Occipital lobe (tissue), 1 donor: ENCODE measurements at regions not wholly inside any gene's neighbourhood (a gene's known extent, or its start where the extent isn't known, plus 50 kb on each side); places are given as distances from the start of the nearest gene placed in this dataset.

Experiments
- DNase-seq: peaks from one replicate; lab custom pipeline; 2025; lab: John Stamatoyannopoulos, UW

DNA sequence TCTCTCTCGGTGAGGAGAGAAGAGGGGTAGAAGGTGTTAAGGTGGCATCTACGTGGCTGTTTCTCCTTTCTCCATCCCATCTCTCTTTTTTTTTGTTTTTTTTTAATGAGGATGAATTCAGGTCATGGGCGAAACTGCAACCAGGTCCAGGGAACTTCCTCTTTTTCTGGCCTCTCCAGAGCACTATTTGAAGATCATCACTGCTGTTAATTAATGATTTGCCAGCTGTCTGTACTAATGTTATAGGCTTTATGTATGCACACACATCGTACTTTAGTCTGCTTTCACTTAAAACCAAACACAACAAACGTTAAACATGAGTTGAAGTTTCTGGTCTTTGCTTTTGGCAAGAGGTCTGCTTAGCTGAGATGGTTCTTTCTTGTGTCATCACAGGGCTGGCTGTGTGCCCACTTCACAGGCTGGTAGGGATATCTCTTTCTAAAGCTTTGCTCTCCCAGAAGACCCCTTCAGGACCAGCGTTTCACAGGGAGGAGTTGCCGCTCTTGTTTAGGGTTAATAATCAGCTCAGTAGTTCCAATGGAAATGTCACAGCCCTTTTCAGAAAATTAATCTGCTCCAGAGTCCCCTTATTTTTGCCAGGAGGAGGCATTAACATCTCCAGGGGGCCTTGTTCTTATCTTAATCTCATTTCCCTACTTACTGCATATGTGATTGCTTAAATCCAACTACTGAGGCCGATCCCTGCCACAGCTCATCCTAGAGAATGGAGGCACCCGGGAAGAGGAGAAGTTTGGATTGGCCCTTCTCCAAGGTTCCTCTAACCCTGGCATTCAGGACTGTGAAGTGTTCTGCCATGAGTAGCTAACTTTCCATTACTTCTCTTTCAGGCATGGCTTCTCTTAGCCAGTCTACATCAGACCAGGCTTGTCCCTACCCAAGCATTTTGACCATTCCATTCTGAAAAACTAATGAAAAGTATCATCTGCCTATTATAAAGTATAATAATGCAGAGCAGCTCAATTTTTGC lies 273.9 kb upstream of the NFE2L3 start:
- no peak for DNase-seq

DNA sequence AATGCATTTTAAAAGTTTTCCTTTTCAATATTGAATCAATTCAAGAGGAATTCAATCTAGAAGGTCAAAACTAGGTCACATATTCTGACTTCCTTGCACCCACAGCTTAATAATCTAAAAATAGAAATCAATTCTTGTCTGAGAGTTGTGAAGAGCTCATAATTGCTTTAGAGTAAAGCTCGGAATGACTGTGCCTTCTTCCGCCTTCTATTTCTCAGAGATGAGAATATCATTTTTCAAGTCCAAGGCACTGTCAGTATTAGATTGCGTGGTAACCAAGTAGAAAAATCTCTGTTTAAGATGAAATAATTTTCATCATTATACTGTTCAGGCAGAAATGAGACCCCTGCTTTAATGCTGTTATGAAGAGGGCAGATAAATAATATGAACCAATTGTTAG lies 272.2 kb upstream of the NFE2L3 start:
- DNase-seq, result no peak

DNA sequence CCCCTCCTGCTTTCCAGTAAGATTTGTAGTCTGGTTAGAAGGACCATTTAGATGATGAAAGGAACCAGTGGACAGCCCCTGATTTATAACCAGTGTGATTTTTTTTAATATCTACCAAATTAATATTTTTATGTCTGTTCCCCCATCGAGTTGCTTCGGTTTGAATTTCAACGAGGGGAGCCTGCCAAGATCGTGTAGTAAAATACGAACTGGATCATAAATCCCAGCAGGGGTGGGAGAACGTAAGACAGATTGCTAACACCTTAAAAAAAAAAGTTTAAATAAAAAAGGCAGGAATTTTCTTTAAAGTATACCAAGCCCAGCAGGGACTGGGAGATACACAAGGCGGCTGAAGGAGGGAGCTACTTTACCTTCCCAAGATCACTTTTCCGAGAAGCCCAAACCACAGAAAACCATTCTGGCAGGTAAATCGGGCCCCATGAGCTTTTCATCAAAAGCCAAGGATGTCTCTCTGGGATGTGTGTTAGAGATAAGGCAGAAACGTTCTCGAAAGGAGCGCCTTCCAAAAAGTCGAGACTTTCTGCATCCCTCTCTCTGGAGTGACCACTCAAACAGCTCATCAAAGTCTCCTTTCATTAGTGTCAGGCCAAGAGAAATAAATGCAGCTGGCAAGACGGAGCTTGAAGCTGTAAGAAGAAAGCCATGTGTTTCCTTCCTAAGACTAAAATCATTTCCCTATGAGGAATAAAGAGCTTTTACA lies 270.5 kb upstream of the NFE2L3 start:
- DNase-seq, result no peak

DNA sequence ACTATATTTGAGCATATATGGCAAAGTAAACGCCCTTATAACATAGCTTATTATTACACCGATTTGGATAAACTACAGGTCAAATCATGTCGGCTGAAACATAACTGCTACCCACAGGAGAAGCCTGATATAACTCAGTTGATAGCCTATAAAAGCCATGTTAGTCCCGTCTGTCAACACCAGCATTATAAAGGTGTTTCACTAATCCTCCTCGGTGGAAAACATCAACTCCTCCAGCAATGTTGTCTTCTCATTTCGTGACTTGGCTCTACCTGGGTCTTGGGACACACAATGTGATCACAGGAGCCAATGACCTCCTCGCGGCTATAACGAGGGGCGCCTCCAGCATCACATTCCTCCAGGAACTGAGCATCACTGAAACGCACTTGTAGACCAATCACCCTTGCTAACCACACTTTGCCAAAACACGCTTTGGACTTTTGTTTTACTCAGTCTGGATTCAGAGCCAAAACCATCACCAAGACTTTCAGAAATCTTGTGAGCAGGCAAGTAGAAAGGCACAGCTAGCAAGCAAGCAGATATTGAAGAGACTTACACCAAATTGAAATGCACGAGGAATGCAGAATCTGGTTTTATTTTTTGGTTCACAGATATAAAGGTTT lies 269.7 kb upstream of the NFE2L3 start:
- no peak for DNase-seq

DNA sequence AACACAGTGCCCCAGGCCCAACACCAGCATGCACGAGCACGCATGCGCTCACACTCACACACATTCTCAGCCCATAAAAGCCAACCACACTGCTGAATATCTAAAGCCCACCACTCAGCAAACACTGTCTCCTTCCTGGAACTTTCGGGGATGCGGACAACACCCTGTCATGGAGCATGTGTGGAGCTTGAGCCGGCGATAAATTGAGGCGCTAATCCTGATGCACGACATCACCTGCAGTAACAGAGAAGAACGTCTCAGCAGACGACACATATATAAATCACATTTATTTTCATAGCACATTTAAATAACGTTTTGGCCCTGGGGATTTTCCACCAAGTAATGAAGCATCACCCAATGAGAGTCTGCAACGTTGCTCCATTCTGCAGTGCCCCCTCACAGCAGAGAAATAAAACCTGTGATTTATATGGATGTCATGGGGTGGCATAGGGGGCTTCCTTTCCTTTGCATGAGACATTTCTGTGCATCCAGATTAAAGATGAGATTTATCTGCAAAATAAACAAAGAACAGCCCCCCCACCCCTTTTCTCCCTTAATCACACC lies 267.7 kb upstream of the NFE2L3 start:
- no peak for DNase-seq

DNA sequence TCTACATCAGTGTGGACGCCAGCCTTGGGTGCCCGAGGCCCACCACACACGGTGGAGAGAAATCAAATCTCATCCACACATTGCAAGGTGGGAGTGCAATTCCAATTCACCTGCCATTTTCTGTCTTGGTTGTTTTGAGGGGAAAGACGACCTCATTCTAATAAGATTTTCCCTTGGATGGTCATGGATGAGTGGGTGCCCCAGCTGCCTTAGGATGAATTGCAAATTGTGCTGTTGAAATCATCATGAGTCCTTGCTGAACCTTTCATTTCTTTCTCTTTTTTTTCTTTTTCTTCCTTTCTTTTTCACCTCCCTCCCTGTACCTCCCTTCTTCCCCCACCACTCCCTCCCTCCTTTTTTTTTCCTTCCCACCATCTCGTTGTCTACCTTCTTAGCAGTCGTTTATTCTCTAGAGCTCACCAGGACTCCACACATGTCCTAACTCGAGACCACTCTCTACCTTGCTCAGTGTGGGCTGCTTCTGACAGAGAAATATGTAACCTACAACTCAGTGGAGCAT lies 266.9 kb upstream of the NFE2L3 start:
- DNase-seq, result no peak

DNA sequence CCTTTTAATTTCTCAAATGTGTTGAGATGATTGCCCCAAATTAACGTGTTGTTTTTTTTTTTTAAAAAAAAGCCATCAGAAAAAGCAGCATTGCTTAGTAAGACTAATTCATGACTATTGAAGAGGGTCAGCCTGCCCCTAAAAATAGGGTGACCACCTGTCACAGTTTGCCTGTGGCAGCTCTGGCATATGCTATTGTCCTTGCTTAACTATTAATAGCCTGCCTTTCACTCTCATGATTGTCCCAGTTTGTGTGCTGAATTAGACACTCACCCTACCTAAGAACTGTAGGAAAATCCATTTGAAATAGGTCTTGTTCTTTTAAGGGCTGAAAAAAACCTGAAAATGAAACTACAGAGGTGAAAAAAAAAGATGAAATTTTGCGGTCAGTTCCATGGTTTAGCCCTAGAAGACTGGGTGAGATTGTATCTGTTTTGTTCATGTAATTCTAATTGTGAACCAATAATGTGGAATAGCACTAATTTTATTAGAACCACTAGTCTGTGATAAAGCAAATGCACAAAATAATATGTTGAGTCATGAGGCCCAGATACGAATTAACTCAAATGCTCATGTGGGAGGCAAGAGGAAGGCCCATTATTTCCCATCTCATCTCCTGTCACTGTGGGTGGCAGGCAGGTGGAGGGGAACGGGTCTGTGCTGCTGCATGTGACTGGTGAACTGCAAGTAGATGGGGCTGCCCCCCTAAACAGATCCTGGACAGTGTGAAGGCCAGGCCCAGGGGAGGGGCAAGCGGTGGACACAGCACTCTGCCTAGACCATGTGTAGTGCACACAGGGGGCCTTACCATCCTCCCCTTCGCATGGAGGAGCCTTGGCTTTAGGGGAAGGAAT lies 265.4 kb upstream of the NFE2L3 start:
- DNase-seq, result no peak

DNA sequence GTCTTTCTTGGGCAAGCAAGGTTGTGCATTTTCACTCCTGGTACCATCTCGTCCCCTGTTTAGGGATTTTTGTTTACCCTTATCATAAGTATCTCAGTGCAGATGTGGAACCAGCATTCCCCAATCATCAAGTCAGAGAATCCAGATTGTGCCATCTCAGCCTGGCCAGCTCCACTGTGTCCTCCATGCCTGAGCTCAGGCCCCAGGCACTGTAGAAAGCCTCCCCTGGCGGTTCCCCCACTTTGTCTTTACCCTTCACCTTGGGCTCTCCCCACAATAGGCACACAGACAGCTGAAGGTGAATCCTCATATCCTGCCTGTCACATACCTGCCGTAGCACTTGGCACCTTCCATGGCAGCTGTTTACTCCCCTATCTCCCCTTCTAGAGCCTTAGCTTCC lies 264.7 kb upstream of the NFE2L3 start:
- no peak for DNase-seq

DNA sequence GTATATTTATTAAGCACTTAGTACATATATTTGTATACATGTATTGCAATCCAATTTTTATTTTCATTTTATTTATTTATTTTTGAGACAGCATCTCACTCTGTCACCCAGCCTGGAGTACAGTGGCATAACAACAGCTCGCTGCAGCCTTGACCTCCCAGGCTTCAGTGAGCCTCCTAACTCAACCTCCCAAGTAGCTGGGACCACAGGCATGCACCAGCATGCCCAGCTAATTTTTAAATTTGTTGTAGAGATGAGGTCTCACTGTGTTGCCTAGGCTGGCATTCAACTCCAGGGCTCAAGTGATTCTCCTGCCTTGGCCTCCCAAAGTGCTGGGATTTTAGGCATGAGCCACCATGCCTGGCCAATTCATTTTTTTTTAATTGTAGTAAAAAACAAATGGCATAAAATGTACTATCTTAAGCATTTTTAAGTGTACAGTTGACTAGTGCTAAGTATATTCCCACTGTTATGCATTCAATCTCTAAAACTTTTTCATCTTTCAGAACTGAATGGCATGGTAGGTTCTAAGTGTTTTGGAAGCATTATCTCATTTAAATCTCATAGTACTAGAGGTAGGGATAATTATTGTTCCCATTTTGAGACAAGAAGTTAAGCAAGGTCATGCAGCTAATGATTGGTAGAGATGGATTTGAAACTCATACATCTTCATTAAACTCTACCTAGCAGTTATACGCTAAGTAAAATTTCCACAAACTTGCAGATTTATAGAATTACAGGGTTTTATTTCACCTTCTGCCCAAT lies 264.0 kb upstream of the NFE2L3 start:
- DNase-seq, result no peak

DNA sequence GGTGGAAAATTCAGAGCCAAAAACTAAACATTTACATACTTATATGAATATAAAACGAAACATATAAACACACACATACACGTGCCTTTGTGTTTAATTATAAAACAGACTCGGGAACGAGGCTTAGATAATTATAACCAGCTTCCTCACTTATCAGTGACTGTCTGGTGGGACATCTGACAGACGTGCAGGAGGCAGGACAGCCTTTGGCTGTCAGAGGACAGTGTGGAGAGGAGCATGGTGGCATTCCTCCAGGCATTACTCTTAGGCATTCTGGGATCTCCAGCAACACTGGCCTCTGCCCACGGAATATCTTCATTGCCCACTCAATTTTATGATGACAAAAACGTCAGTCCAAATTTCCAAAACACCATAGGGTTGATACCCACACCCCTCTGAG lies 262.2 kb upstream of the NFE2L3 start:
- DNase-seq, result no peak

DNA sequence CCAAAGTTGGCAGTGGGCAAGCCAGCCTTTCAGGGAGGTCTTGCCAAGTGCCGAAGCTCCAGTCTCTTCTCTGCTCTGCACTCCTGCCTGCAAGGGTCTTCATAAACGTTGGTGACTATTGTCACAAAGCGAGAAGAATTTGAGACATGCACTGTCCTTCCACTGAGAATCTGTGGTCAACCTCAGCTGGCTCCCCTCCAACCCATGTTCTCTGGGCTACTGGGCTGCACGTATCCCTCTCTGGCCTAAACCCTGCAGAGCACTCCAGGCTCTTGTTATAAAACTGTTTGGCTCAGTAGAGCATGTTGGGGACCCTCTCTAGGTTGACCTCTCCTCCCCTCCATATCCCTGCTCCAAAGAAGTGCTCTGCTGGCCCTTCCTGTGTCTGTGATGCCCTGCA lies 260.4 kb upstream of the NFE2L3 start:
- DNase-seq, result no peak

DNA sequence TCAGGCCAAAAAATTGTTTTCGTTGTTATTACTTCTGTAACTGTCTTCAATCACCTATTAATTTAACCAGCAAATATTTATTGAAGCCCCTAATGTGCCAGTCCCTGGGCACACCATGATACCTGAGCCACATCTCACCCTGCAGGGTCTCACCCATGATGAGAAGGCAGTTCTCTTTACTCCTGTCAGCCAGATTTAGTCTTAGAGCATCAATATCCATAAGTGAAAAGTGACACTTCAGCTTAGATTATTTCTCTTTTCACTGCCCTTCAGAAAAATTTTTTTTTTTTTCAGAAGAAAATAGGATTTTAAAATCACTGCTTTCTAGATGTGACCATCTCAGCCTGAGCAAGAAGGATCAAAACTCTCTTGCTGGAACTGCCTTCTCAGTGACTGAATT lies 258.6 kb upstream of the NFE2L3 start:
- DNase-seq, result no peak

DNA sequence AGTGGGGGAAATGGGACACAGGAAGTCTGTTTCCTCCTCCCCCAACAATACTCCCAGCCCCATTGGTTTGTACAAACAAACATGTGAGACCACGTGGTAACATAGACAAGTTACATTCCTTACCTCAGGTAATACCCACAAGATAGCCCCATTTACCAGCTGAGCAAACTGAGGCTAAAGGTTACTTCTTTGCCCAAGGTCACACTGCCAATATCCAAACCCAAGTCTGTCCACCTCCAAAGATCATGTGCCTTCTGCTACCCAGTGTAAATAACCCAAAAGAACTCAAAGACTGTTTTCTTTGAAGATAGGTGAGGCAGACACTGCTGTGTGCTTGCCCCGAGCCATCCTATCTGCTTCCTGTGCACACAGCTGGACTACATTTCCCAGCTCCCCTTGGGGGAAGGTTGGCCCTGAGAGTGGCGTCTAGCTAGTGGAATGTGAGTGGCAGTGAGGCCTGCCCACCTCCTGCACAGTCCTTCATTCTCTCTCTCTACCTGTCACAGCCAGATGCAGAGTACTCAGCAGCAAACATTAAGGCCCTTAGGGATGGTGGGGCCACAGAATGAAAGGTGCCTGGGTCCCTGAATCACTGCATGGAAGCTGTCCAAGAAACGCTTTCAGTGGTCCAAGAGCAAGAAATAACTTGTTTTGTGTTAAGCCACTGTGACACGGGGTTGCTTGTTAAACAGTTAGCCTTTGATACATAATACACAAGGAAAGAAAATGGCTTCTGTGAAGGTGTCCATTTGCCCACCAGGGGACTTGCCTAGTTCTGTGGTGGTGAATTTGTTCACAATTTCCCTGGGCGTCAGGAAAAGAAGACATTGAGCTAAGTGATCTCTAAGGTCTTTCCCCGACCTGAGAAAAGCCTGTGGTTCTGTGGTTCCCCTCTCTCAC lies 257.7 kb upstream of the NFE2L3 start:
- DNase-seq, result peak; percentile 9

DNA sequence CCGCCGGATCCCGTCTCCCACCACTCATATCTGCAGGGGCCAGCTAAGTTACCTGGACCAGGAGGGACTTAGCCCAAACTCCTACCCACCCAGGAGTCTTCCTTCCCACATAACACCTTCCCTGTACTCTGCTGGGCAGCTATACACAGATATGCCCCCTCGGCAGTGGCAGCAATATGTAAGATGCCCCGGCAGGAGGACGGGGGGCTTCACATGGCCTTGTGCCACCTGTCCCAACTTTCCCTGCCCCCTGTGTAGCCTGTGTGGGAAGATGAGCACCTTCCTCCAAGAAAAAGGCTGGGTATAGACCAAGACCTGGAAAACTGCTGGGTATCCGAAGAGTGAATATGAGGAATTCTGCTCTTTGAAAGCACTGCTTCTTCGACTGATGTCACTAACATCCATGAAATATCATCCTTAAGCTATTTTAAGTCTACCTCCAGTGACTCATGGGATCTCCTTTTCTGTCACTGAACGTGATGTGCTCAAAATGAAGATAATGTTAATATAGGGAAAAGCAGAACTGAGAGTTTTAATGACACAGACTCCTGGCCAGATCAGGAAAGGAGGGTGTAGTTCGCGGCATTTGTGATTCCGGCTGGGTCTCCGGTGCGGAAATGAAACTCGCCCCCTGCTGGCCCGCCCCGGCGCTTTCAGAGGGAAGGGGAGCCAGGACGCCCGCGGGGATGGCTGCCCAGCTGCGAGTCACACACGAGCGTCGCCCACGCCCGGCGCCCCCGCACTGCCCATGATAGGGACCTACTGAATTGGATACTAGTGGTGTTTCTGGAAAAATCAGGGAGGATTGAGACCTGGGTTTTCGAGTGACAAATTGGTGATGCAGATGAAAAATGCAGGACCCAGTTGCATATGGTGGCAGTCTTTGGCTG lies 256.9 kb upstream of the NFE2L3 start:
- peak; percentile 41 for DNase-seq

DNA sequence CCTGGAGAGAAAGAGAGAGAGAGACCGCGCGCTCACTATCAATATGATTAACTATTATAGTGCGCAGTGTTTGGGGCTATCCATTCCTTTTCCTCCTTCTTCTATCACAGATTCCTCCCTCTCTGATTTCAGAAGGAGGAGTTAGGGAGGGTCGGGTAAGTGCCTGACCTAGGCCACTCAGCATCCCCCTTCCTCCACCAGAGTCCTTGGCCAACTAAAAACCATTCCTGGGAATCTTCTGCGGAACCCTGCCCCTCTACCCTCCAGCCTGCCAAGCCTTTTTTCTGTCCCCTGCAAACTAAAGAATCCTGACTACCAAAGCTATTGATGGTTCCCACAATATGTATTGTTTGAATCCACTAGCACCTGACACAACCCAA lies 256.2 kb upstream of the NFE2L3 start:
- DNase-seq, result no peak

DNA sequence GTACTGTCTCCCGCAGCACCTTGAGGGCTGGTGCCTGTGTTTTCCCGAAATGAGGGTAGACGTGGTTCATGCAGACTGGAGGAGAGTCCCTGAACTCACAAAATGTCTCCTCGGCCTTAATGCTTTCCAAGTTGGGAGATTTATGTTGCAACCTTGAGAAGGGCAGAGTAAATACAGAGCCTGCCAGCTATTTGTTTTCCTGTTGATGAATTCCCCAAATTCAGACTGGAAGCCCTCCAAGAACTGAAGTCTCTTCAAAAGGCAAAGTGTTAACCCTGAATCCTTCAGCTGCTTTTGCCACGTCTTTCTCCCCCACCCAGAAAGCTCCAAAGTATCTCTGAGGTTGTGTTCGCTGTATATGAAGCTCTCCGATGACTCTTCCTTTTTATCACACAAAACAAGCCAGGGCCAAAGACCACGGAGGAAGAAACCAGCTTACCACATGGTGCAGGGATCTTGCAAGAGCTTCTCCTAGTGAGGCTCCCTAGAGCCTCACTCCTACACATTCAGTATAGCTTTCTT lies 254.7 kb upstream of the NFE2L3 start:
- no peak for DNase-seq

DNA sequence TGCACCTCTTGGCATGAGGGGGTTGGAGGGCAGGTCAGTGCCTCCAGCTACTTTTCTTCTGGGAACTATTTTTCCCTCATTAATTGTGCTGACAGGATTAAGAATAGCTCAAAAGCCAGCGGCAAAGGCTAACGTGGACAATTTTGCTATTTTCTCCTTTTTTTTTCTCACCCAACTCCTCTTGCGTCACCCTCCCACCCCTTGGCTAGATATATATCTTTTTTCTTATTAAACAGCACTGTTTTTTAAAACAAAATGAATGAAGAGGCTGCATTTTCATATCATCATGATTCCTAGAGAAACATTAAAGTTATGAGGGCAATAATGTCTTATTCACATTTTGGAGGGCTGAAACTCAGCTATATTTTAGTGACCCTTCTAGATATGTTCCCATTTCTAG lies 251.8 kb upstream of the NFE2L3 start:
- DNase-seq, result no peak

DNA sequence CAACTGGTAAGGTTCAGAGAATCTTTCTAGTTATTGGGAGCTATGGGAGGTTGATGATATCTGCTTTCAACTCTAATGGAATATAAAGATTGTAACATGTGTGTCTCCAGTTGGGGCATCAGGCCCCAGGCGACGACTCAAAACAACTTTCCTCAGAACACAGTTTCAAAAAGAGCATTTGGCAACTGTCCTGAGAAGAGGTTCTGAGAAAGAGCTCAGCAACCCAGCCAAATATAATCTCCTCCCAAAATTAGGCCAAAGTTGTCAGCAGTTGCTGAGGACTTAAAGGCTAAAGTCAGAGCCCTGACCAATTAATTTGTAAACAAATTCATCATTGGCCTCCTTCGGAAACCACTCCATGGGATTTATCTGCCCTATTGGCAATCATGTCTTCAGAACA lies 251.1 kb upstream of the NFE2L3 start:
- no peak for DNase-seq
